OCI-LY1 (cell line): ENCODE measurements at regions not wholly inside any gene's neighbourhood (a gene's known extent, or its start where the extent isn't known, plus 50 kb on each side); places are given as distances from the start of the nearest gene placed in this dataset.

Source experiments
- H2AFZ ChIP-seq: fragments of 200-600 bp; sonication (generic), shearing (Covaris generic); 2 replicates; pipeline ENCODE4 v1.6.0; 2014; ENCODE audit warnings: antibody characterized with exemption, mild to moderate bottlenecking, low read length
- H3F3A ChIP-seq: fragments of 200-600 bp; sonication (generic), shearing (Covaris generic); 2 replicates; pipeline ENCODE4 v1.6.0; 2014; ENCODE audit warnings: mild to moderate bottlenecking, antibody characterized with exemption, low read length, moderate library complexity; ENCODE audit not compliant: insufficient read depth
- H3K27ac ChIP-seq: fragments of 200-600 bp; sonication (generic); 2 replicates; pipeline ENCODE4 v1.5.1; 2014; ENCODE audit warnings: low read length, mixed run types, mild to moderate bottlenecking, low read depth; ENCODE audit not compliant: poor library complexity, severe bottlenecking
- H3K27me3 ChIP-seq: fragments of 200-600 bp; sonication (generic); 2 replicates; pipeline ENCODE4 v1.6.0; 2014; ENCODE audit warnings: antibody characterized with exemption, mild to moderate bottlenecking, low read length, moderate library complexity; ENCODE audit not compliant: insufficient read depth
- H3K36me3 ChIP-seq: fragments of 200-600 bp; sonication (generic); 2 replicates; pipeline ENCODE4 v1.6.1; 2014; ENCODE audit warnings: mild to moderate bottlenecking, antibody characterized with exemption, low read length, moderate library complexity, mixed read lengths; ENCODE audit not compliant: insufficient read depth
- H3K4me1 ChIP-seq: fragments of 200-600 bp; sonication (generic); 2 replicates; pipeline ENCODE4 v1.5.1; 2014; ENCODE audit warnings: mild to moderate bottlenecking, low read length, moderate library complexity; ENCODE audit not compliant: insufficient read depth, severe bottlenecking
- H3K4me2 ChIP-seq: fragments of 200-600 bp; sonication (generic), shearing (Covaris generic); 2 replicates; pipeline ENCODE4 v1.6.1; 2014; ENCODE audit warnings: low read length
- H3K4me3 ChIP-seq: fragments of 200-600 bp; sonication (generic); 2 replicates; pipeline ENCODE4 v1.5.1; 2014; ENCODE audit warnings: low read length, low read depth, mild to moderate bottlenecking, mixed read lengths; ENCODE audit not compliant: poor library complexity, severe bottlenecking
- H3K79me2 ChIP-seq: fragments of 200-600 bp; shearing (Covaris generic); 2 replicates; pipeline ENCODE4 v1.6.1; 2016; ENCODE audit warnings: mixed run types, low read length, mixed read lengths; ENCODE audit not compliant: insufficient read depth
- H3K9ac ChIP-seq: fragments of 200-600 bp; sonication (generic), shearing (Covaris generic); 2 replicates; pipeline ENCODE4 v1.6.1; 2014; ENCODE audit warnings: mild to moderate bottlenecking, low read length, mixed read lengths
- H3K9me2 ChIP-seq: fragments of 200-600 bp; sonication (generic), shearing (Covaris generic); 2 replicates; pipeline ENCODE4 v1.6.1; 2014; ENCODE audit warnings: low read depth, mild to moderate bottlenecking, low read length, mixed read lengths
- H3K9me3 ChIP-seq: fragments of 200-600 bp; shearing (Covaris generic); 2 replicates; pipeline ENCODE4 v1.6.1; 2014; ENCODE audit warnings: low read length, mixed read lengths
- H4K20me1 ChIP-seq: fragments of 200-600 bp; sonication (generic), shearing (Covaris generic); 2 replicates; pipeline ENCODE4 v1.6.0; 2016; ENCODE audit warnings: mild to moderate bottlenecking, low read length; ENCODE audit not compliant: insufficient read depth
- EZH2 ChIP-seq: fragments of 200-600 bp; sonication (generic), shearing (Covaris generic); IDR thresholded peaks from 2 replicates; pipeline ENCODE4 v1.8.0; 2017; ENCODE audit warnings: borderline replicate concordance, mixed run types, mild to moderate bottlenecking, antibody characterized with exemption, low read length, moderate library complexity, mixed read lengths
- TF ChIP-seq, protein P1 (sequence below): fragments of 200-600 bp; sonication (generic), shearing (Covaris generic); IDR thresholded peaks from 2 replicates; pipeline ENCODE4 v1.5.1; 2017; ENCODE audit warnings: mild to moderate bottlenecking, antibody characterized with exemption, low read length, moderate library complexity, mixed read lengths

DNA sequence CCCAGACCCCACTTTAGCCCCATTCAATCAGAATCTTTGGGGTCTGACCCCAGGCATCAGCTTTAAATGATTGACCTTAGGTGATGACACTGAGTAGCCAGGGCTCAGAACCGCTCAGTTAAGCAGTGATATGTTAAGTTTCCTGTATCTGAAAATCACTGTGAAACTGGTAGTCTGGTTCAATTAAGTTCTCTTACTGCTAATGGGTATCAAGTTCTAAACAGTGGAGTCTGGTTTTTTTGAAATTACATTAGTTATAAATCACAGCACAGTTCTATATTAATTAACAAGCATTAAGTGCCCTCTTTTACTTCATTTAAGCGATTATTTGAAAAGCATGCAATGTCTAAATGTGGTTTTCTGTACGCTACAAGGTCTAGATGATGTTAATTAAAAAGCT is 117.9 kb downstream of the HAUS1 start:
- no peaks in the 10 kb centered on the region for H3K9me3 ChIP-seq
- H3F3A ChIP-seq, result peaks cover 3% of the 10 kb centered on the region
- no peak overlapping the region for H2AFZ ChIP-seq
- H3K4me2 ChIP-seq, result no peak overlapping the region
- TF ChIP-seq, protein P1, sequence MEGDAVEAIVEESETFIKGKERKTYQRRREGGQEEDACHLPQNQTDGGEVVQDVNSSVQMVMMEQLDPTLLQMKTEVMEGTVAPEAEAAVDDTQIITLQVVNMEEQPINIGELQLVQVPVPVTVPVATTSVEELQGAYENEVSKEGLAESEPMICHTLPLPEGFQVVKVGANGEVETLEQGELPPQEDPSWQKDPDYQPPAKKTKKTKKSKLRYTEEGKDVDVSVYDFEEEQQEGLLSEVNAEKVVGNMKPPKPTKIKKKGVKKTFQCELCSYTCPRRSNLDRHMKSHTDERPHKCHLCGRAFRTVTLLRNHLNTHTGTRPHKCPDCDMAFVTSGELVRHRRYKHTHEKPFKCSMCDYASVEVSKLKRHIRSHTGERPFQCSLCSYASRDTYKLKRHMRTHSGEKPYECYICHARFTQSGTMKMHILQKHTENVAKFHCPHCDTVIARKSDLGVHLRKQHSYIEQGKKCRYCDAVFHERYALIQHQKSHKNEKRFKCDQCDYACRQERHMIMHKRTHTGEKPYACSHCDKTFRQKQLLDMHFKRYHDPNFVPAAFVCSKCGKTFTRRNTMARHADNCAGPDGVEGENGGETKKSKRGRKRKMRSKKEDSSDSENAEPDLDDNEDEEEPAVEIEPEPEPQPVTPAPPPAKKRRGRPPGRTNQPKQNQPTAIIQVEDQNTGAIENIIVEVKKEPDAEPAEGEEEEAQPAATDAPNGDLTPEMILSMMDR, result no peak
- TF ChIP-seq EZH2, result no peak
- no peaks in the 10 kb centered on the region for H3K27me3 ChIP-seq
- H3K36me3 ChIP-seq, result peaks cover 46% of the 10 kb centered on the region
- no peak overlapping the region for H3K4me3 ChIP-seq
- H3K4me1 ChIP-seq, result peaks cover 17% of the 10 kb centered on the region
- H4K20me1 ChIP-seq, result 0 out of 2 replicates have a peak, but pooled peaks cover 3% of the 10 kb centered on the region
- H3K9ac ChIP-seq, result no peak overlapping the region
- no peaks in the 10 kb centered on the region for H3K9me2 ChIP-seq
- H3K27ac ChIP-seq, result no peak overlapping the region
- peaks cover 75% of the 10 kb centered on the region for H3K79me2 ChIP-seq

DNA sequence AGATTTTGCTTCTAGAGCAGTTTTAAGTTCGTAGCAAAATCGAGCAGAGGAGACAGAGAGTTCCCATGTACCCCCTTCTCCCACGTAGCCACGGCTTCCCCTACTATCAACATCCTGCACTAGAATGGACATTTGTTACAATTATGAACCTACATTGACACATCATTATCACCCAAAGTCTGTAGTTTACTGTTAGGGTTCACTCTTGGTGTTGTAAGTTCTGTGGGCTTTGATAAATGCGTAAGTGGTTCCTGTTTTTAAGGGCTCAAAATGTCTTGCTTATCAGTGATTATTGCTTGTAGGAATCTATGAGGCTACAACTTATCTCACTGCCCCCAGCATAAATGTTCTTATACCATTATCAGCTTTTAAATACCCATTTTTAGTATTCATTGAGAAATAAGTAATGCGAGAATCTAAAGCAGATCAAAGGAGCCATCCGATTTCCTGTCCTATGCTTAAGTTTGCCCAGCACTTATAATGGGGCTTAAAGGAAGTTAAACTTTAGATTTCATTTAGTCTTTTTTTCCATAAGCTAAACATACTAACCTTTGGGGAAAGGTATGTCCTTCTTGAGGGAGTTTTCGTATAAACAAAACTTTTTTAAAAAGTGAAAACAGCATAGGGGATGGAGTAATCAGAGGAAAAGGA is 118.7 kb downstream of the HAUS1 start:
- H3K79me2 ChIP-seq, result peaks cover 72% of the 10 kb centered on the region
- H3F3A ChIP-seq, result peaks cover 3% of the 10 kb centered on the region
- H3K27me3 ChIP-seq, result no peaks in the 10 kb centered on the region
- no peak overlapping the region for H3K4me2 ChIP-seq
- H3K27ac ChIP-seq, result no peak overlapping the region
- H3K4me3 ChIP-seq, result no peak overlapping the region
- no peaks in the 10 kb centered on the region for H3K9me3 ChIP-seq
- TF ChIP-seq, protein P1, result no peak
- TF ChIP-seq EZH2, result no peak
- H3K9me2 ChIP-seq, result no peaks in the 10 kb centered on the region
- peaks cover 41% of the 10 kb centered on the region for H3K36me3 ChIP-seq
- 0 out of 2 replicates have a peak, but pooled peaks cover 3% of the 10 kb centered on the region for H4K20me1 ChIP-seq
- H2AFZ ChIP-seq, result no peak overlapping the region
- H3K4me1 ChIP-seq, result peaks cover 17% of the 10 kb centered on the region
- no peak overlapping the region for H3K9ac ChIP-seq

DNA sequence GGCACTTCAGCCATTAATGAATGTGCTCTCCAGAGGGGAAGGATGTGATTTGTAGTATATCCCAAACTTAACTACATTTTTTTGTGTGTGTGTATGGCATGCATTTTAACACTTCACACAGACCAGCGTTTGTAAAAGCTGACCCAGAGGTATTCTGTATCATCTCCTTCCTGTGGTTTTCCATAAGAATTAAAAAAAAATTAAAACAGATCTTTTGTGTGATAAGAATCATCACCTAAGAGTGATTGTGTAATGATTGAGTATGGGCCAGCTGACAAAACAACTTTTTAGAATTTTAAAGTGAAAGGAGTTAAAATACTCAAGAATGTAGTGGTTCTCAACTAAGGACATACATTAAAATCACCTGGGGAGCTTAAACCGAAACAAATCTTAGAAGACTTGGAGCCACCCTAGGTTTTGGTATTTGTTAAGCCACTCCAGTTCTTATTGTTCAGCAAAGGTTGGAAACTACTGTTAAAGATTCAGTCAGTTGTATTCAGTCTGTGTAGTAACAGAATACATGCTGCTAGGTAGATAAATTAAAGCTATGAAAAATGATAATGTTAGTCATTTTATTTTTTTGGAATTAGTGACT is 120.1 kb downstream of the HAUS1 start:
- Histone ChIP-seq H3K9ac (no peak overlapping the region), H4K20me1 (0 out of 2 replicates have a peak, but pooled peaks cover 3% of the 10 kb centered on the region), H3K4me3 (no peak overlapping the region), H3K9me2 (no peaks in the 10 kb centered on the region), H3K36me3 (peaks cover 28% of the 10 kb centered on the region), H2AFZ (no peak overlapping the region), H3K9me3 (no peaks in the 10 kb centered on the region), H3K79me2 (peaks cover 58% of the 10 kb centered on the region), H3K27ac (no peak overlapping the region), H3K27me3 (no peaks in the 10 kb centered on the region), H3K4me2 (no peak overlapping the region), H3K4me1 (peaks cover 17% of the 10 kb centered on the region), H3F3A (peaks cover 3% of the 10 kb centered on the region)
- TF ChIP-seq, protein P1, result no peak
- TF ChIP-seq EZH2, result no peak
